ENCODE measurements at regions not wholly inside any gene's neighbourhood (a gene's known extent, or its start where the extent isn't known, plus 50 kb on each side); places are given as distances from the start of the nearest gene placed in this dataset.

DNA sequence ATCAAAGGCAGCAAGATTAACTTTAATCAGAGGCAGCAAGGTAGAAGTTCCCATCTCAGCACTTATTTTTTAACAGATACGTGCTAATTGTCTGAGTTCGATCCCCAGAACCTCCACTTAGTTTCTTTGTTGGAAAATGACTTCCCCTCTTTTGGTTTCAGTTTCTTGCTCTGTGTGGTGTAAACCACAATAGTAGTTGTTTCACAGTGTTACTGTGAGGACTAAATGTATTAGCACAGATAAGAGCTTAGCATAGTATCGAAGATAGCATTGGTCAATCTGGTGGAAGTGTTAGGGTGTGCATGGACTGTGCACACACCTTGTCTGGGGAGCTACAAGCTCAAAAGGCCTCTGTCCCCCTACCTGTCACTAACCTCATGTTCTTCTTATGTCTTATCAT, 988.3 kb upstream of the GYPC start:
- TF ChIP-seq, protein P1, sequence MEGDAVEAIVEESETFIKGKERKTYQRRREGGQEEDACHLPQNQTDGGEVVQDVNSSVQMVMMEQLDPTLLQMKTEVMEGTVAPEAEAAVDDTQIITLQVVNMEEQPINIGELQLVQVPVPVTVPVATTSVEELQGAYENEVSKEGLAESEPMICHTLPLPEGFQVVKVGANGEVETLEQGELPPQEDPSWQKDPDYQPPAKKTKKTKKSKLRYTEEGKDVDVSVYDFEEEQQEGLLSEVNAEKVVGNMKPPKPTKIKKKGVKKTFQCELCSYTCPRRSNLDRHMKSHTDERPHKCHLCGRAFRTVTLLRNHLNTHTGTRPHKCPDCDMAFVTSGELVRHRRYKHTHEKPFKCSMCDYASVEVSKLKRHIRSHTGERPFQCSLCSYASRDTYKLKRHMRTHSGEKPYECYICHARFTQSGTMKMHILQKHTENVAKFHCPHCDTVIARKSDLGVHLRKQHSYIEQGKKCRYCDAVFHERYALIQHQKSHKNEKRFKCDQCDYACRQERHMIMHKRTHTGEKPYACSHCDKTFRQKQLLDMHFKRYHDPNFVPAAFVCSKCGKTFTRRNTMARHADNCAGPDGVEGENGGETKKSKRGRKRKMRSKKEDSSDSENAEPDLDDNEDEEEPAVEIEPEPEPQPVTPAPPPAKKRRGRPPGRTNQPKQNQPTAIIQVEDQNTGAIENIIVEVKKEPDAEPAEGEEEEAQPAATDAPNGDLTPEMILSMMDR (IDR thresholded peaks at IDR 0.05; ENCODE audit: borderline replicate concordance, insufficient read depth, low read depth, low read length): no peak
- H3K4me3 ChIP-seq (ENCODE audit: low read depth, low read length): no peak overlapping the region

DNA sequence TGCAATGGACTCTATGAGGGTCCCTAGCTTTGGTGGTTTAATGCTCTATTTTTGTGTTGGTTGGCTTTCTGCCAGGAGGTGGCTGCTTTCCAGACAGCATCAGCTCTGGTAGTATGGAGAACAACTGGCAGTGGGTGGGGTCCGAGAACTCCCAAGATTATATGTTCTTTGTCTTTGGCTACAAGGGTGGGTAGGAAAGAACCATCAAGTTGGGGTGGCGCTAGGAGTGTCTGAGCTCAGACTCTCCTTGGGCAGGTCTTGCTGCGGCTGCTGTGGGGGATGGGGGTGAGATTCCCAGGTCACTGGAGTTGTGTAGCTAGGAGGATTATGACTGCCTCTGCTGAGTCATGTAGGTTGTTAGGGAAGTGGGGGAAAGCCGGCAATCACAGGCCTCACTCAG, 976.1 kb upstream of the GYPC start:
- TF ChIP-seq, protein P1 (IDR thresholded peaks at IDR 0.05; ENCODE audit: borderline replicate concordance, insufficient read depth, low read depth, low read length): no peak
- H3K4me3 ChIP-seq (ENCODE audit: low read depth, low read length): no peak overlapping the region

DNA sequence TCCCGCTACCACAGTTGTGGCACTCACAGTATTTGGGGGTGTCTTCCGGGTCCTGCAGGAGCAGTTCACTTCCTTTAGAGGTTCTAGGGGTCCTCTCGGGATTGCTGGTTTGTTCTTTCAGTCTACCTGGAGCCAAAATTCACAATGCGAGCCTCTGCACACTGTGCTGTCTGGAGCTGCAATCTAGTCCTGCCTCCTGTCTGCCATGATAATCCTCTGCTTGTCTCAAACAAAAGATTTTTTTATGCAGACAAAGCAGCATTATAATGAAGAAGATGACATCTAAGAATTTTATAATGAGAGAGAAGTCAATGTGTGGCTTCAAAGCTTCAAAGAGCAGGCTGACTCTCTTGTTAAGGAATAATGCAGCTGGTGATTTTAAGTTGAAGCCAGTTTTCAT, 975.1 kb upstream of the GYPC start:
- no peak overlapping the region for H3K4me3 ChIP-seq (ENCODE audit: low read depth, low read length)
- TF ChIP-seq, protein P1 (IDR thresholded peaks at IDR 0.05; ENCODE audit: borderline replicate concordance, insufficient read depth, low read depth, low read length): no peak

DNA sequence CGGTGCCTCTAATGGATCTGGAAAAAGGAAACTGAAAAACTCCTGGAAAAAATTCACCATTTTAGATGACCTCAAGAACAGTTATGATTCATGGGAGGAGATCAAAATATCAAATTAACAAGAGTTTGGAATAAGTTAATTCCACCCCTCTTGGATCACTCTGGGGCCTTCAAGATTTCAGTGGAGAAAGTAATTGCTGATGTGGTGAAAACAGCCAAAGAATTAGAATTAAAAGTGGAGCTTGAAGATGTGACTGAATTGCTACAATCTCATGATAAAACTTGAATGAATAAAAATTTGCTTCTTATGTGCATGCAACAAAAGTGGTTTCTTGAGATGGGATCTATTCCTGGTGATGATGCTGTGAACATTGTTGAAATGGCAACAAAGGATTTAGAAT, 974.4 kb upstream of the GYPC start:
- TF ChIP-seq, protein P1 (IDR thresholded peaks at IDR 0.05; ENCODE audit: borderline replicate concordance, insufficient read depth, low read depth, low read length): no peak
- H3K4me3 ChIP-seq (ENCODE audit: low read depth, low read length): no peak overlapping the region

DNA sequence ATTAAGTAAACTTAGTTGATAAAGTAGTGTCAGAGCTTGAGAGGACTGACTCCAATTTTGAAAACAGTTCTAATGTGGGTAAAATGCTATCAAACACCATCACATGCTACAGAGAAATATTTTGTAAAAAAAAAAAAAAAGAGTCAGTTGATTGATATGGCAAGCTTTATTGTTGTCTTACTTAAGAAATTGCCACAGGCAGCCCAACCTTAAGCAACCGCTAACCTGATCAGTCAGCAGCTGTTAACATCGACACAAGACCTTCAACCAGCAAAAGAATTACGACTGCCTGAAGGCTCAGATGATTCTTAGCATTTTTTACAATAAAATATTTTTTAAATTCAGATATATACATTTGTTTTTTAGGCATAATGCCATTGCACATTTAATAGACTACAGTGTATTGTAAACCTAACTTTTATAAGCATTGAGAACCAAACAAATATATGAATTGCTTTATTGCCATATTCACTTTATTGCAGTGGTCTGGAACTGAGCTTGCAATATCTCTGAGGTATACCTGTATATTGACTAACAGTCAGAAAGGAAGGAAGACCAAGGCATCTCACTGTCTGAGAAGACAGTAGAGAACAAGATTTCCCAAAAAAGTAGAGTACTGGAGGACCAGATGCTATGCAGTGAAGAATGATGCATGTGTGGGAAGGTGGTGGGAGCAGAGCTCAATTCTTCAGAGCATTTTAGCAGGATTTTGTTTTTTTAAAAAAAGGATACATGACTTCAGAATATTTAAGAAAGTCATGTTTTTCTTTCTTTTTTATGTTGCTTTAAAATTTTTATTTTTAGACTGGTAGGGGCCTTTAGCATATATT, 973.8 kb upstream of the GYPC start:
- H3K4me3 ChIP-seq (ENCODE audit: low read depth, low read length): no peak overlapping the region
- TF ChIP-seq, protein P1 (IDR thresholded peaks at IDR 0.05; ENCODE audit: borderline replicate concordance, insufficient read depth, low read depth, low read length): no peak

DNA sequence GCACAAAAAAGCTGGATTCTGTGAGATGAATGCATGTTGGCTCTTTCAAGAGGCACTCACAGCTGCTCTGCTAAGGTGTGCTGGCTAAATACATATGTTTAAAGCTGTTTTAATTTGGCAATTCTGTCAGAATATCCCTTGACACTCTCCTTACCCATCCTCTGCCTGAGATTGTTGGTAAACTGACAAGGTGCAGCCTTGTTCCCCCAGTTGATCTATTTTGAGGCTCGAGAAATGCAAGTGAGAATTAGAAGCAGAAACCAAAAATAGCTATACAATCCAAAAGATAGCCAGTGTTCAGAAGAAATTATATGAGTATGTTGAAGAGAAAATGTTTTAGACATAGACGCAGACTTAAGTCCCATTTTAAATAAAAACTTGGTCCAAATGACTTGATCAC, 971.7 kb upstream of the GYPC start:
- H3K4me3 ChIP-seq (ENCODE audit: low read depth, low read length): no peak overlapping the region
- TF ChIP-seq, protein P1 (IDR thresholded peaks at IDR 0.05; ENCODE audit: borderline replicate concordance, insufficient read depth, low read depth, low read length): no peak

DNA sequence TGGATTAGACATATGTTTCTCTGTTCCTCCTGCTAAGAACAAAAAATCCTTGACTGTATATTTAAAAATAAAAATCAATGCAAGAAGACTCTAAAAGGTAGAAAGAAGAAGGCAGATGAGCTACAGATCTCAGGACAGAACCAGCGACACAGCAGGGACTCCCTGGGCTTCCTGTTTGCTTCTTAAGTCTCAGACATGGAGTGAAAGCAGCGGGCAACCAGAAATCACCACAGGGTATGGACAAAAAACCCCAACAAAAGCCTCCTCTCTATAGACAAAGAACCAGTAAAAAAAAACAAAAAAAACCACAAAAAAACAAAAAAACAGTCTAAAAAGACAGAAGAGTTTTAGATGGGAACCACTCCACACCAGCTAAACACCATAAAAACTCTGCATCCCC, 971.0 kb upstream of the GYPC start:
- H3K4me3 ChIP-seq (ENCODE audit: low read depth, low read length): no peak overlapping the region
- TF ChIP-seq, protein P1 (IDR thresholded peaks at IDR 0.05; ENCODE audit: borderline replicate concordance, insufficient read depth, low read depth, low read length): no peak
